Panc1 (cell line): ENCODE measurements at regions not wholly inside any gene's neighbourhood (a gene's known extent, or its start where the extent isn't known, plus 50 kb on each side); places are given as distances from the start of the nearest gene placed in this dataset.

Source experiments
- ATAC-seq: fragments of 200-7000 bp; cut with Tn5 transposase; 2 replicates; pipeline ENCODE4 v1.9.1; 2020; ENCODE audit warnings: mild to moderate bottlenecking, moderate library complexity
- BruUV-seq: library from RNA; stranded (reverse); fragments of 400-500 nt; replicated peaks from 2 replicates; lab custom pipeline; 2021; lab: Mats Ljungman, UMichigan
- CTCF ChIA-PET: fragments of 300-600 bp; sonication (Branson Sonifier 250); formaldehyde crosslinking; loops from one replicate; lab custom pipeline; 2022; ENCODE audit warnings: antibody characterized with exemption; lab: Charles Lee
- POLR2A ChIA-PET: fragments of 300-600 bp; sonication (Branson Sonifier 250); formaldehyde crosslinking; loops from one replicate; lab custom pipeline; 2022; ENCODE audit warnings: antibody characterized with exemption; lab: Charles Lee
- DNase-seq: peaks from one replicate; pipeline ENCODE4 v3.0.0-alpha.2; 2010; ENCODE audit warnings: low read depth, low spot score
- H3K27ac ChIP-seq: 2 replicates; pipeline ENCODE4 v1.5.1; 2011; ENCODE audit warnings: mild to moderate bottlenecking, low read length, inconsistent platforms
- H3K27me3 ChIP-seq: fragments of 200-500 bp; sonication (Bioruptor generic); 2 replicates; pipeline ENCODE4 v1.6.0; 2014; ENCODE audit warnings: low read length, inconsistent platforms; ENCODE audit not compliant: control insufficient read depth, insufficient read depth
- H3K36me3 ChIP-seq: fragments of 200-500 bp; sonication (Bioruptor generic); 2 replicates; pipeline ENCODE4 v1.5.1; 2014; ENCODE audit warnings: inconsistent platforms, mild to moderate bottlenecking, low read length, moderate library complexity; ENCODE audit not compliant: control insufficient read depth, insufficient read depth
- H3K4me1 ChIP-seq: 2 replicates; pipeline ENCODE4 v1.5.1; 2011; ENCODE audit warnings: inconsistent platforms, mild to moderate bottlenecking, low read length, moderate library complexity; ENCODE audit not compliant: control insufficient read depth, insufficient read depth
- H3K4me3 ChIP-seq, 2 experiments: 2 replicates each; pipeline ENCODE4 v1.5.1; 2011 to 2012; ENCODE audit warnings: low read depth in 2 of 2, low read length in 2 of 2, mild to moderate bottlenecking in 2 of 2, inconsistent platforms in 1 of 2, moderate library complexity in 1 of 2
- H3K9me3 ChIP-seq: fragments of 200-500 bp; sonication (Bioruptor generic); 2 replicates; pipeline ENCODE4 v1.5.1; 2014; ENCODE audit warnings: low read depth, mild to moderate bottlenecking, inconsistent platforms, low read length, moderate library complexity; ENCODE audit not compliant: control insufficient read depth, insufficient read depth
- POLR2AphosphoS5 ChIP-seq: IDR thresholded peaks from 2 replicates; pipeline ENCODE4 v1.6.1; 2012; ENCODE audit warnings: mild to moderate bottlenecking, low read depth, low read length, moderate library complexity
- SIN3A ChIP-seq: IDR thresholded peaks from 2 replicates; pipeline ENCODE4 v1.6.1; 2012; ENCODE audit warnings: low read depth, mild to moderate bottlenecking, low read length, moderate library complexity, borderline replicate concordance; ENCODE audit not compliant: insufficient read depth
- TCF7L2 ChIP-seq: IDR thresholded peaks from 2 replicates; pipeline ENCODE4 v1.6.1; 2011; ENCODE audit warnings: mild to moderate bottlenecking, low read depth, low read length, inconsistent platforms
- in situ Hi-C: cut with HindIII; loops from 2 replicates; pipeline ENCODE4 v1.10.0; 2016; ENCODE audit warnings: low sequenced_read_pairs, low pct_unique_long_range_greater_than_20kb
- intact Hi-C: fragments of 100-400 bp; cut with micrococcal nuclease; formaldehyde crosslinking; loops from one replicate; pipeline ENCODE4 v1.10.0; 2022; ENCODE audit not compliant: unreplicated experiment
- TF ChIP-seq, protein P1 (sequence below): fragments of 450-650 bp; IDR thresholded peaks from 2 replicates; pipeline ENCODE4 v1.5.1; 2017; ENCODE audit warnings: mild to moderate bottlenecking
- TF ChIP-seq, protein P2 (sequence below), 2 experiments: IDR thresholded peaks; 2 replicates each; pipeline ENCODE4 v1.6.1; 2011 to 2012; ENCODE audit warnings: low read depth in 2 of 2, control low read depth in 1 of 2, low read length in 1 of 2, mild to moderate bottlenecking in 1 of 2, moderate library complexity in 1 of 2; ENCODE audit not compliant: insufficient read depth in 1 of 2

DNA sequence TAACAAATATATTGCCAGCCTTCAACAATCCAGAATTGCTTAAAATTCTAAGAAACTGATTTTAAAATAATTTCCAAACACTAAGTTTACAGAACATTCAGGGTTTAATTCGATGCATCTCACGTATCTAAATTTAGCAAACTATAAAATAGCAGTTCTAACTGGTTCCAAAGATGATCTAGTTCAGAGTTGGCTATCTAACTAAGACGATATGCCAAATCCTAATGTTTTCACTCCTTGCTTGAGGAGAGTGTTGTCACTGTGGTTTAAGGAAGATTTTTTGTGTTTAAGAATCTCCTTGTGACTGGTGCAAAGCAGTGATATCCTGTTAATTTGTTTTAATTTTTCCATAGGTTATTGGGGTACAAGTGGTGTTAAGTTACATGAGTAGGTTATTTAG is 311.5 kb upstream of the ID4 start:
- ChIA-PET POLR2A (no interaction called here), CTCF (no interaction called here)
- Histone ChIP-seq H3K9me3 (no peaks in the 10 kb centered on the region), H3K27me3 (no peaks in the 10 kb centered on the region), H3K36me3 (no peaks in the 10 kb centered on the region), H3K27ac (no peak overlapping the region; the same call in 1 of the 2 replicates), H3K4me1 (no peaks in the 10 kb centered on the region), H3K4me3 (no peak overlapping the region)
- TF ChIP-seq TCF7L2 (no peak), SIN3A (no peak), POLR2AphosphoS5 (no peak)
- TF ChIP-seq, protein P1, sequence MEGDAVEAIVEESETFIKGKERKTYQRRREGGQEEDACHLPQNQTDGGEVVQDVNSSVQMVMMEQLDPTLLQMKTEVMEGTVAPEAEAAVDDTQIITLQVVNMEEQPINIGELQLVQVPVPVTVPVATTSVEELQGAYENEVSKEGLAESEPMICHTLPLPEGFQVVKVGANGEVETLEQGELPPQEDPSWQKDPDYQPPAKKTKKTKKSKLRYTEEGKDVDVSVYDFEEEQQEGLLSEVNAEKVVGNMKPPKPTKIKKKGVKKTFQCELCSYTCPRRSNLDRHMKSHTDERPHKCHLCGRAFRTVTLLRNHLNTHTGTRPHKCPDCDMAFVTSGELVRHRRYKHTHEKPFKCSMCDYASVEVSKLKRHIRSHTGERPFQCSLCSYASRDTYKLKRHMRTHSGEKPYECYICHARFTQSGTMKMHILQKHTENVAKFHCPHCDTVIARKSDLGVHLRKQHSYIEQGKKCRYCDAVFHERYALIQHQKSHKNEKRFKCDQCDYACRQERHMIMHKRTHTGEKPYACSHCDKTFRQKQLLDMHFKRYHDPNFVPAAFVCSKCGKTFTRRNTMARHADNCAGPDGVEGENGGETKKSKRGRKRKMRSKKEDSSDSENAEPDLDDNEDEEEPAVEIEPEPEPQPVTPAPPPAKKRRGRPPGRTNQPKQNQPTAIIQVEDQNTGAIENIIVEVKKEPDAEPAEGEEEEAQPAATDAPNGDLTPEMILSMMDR = no peak
- TF ChIP-seq, protein P2, sequence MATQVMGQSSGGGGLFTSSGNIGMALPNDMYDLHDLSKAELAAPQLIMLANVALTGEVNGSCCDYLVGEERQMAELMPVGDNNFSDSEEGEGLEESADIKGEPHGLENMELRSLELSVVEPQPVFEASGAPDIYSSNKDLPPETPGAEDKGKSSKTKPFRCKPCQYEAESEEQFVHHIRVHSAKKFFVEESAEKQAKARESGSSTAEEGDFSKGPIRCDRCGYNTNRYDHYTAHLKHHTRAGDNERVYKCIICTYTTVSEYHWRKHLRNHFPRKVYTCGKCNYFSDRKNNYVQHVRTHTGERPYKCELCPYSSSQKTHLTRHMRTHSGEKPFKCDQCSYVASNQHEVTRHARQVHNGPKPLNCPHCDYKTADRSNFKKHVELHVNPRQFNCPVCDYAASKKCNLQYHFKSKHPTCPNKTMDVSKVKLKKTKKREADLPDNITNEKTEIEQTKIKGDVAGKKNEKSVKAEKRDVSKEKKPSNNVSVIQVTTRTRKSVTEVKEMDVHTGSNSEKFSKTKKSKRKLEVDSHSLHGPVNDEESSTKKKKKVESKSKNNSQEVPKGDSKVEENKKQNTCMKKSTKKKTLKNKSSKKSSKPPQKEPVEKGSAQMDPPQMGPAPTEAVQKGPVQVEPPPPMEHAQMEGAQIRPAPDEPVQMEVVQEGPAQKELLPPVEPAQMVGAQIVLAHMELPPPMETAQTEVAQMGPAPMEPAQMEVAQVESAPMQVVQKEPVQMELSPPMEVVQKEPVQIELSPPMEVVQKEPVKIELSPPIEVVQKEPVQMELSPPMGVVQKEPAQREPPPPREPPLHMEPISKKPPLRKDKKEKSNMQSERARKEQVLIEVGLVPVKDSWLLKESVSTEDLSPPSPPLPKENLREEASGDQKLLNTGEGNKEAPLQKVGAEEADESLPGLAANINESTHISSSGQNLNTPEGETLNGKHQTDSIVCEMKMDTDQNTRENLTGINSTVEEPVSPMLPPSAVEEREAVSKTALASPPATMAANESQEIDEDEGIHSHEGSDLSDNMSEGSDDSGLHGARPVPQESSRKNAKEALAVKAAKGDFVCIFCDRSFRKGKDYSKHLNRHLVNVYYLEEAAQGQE (IDR thresholded peaks at IDR 0.05; ENCODE audit: insufficient read depth in 1 of 2, low read depth in 2 of 2, low read length in 1 of 2) = no peak
- in situ Hi-C loops = no loop called here
- ATAC-seq (no peak), DNase-seq (no peak)
- no TSS peak for BruUV-seq
- intact Hi-C loops = no loop called here

DNA sequence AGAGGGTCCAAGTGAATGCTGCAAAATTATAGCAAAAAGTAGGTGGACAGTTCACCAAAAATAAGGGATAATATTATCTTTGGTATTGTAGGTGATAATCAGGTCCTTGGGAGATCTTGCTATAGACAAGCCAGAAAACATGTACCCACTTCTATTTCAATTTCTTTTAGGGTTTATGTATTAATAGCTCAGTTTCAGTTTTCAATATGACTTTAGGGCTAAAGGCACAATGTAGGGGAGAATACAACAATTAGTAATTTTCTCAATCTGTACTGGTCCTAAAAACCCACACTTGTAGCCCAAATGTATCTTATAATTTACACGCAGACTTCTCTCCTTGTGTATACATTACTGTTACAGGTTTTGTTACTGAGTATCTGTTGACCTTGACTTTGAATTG is 307.0 kb upstream of the ID4 start:
- DNase-seq (no peak), ATAC-seq (no peak)
- TF ChIP-seq SIN3A (no peak), POLR2AphosphoS5 (no peak), TCF7L2 (no peak)
- TF ChIP-seq, protein P2 (IDR thresholded peaks at IDR 0.05; ENCODE audit: insufficient read depth in 1 of 2, low read depth in 2 of 2, low read length in 1 of 2) = no peak
- TF ChIP-seq, protein P1 = no peak
- POLR2A ChIA-PET = no interaction called here
- Histone ChIP-seq H3K9me3 (no peaks in the 10 kb centered on the region; the same call in 1 of the 2 replicates), H3K36me3 (no peaks in the 10 kb centered on the region), H3K4me3 (no peak overlapping the region), H3K4me1 (no peaks in the 10 kb centered on the region), H3K27ac (no peak overlapping the region; the same call in 1 of the 2 replicates), H3K27me3 (no peaks in the 10 kb centered on the region)
- BruUV-seq = no TSS peak
- intact Hi-C loops = no loop called here
- CTCF ChIA-PET = no interaction called here
- in situ Hi-C loops = no loop called here
